ENCODE measurements at regions not wholly inside any gene's neighbourhood (a gene's known extent, or its start where the extent isn't known, plus 50 kb on each side); places are given as distances from the start of the nearest gene placed in this dataset.

- no peak for TF ChIP-seq RARB (CRISPR knock-in tag; IDR thresholded peaks at IDR 0.05)
- TF ChIP-seq NR3C1 (IDR thresholded peaks at IDR 0.05), result no peak
- Histone ChIP-seq H3K9me3 (no peaks in the 10 kb centered on the region), H3K4me3 (no peak overlapping the region), H3K4me1 (no peaks in the 10 kb centered on the region), H3K27ac (no peak overlapping the region), H3K4me2 (no peak overlapping the region)
- CTCF ChIA-PET, result no interaction called here
- no peak for DNase-seq (ENCODE audit: low read depth in 1 of 2, low spot score in 1 of 2)
- POLR2A ChIA-PET, result no interaction called here
- FAIRE-seq, result no peak
- no peak for ATAC-seq
- WGBS (ENCODE audit: missing lambda C conversion rate), result 21% methylated on average over 2 of the region's 2 CpGs
Measured at GRCh38 chr11:80650966-80651365, 1210.1 kb upstream of the TENM4 start.

- no peak for ATAC-seq
- ChIA-PET POLR2A (no interaction called here), CTCF (no interaction called here)
- Histone ChIP-seq H3K4me1 (no peaks in the 10 kb centered on the region), H3K9me3 (no peaks in the 10 kb centered on the region), H3K27ac (no peak overlapping the region), H3K4me3 (no peak overlapping the region), H3K4me2 (no peak overlapping the region)
- no peak for FAIRE-seq
- 4% methylated on average over 5 of the region's 5 CpGs for WGBS (ENCODE audit: missing lambda C conversion rate)
- no peak for DNase-seq (ENCODE audit: low read depth in 1 of 2, low spot score in 1 of 2)
- TF ChIP-seq JUNB (IDR thresholded peaks at IDR 0.05) (no peak), FOSL2 (IDR thresholded peaks at IDR 0.05) (no peak), FOSL2 (CRISPR knock-in tag; IDR thresholded peaks at IDR 0.05) (no peak), SMC3 (IDR thresholded peaks at IDR 0.05) (no peak), POLR2A (IDR thresholded peaks at IDR 0.05; ENCODE audit: low read length) (no peak), HES2 (IDR thresholded peaks at IDR 0.05) (no peak), BHLHE40 (IDR thresholded peaks at IDR 0.05; ENCODE audit: low read depth, low read length) (no peak), NPAS2 (CRISPR knock-in tag; IDR thresholded peaks at IDR 0.05; ENCODE audit: borderline replicate concordance) (no peak), TFCP2L1 (CRISPR knock-in tag; IDR thresholded peaks at IDR 0.05) (no peak)
- TF ChIP-seq, protein P1, sequence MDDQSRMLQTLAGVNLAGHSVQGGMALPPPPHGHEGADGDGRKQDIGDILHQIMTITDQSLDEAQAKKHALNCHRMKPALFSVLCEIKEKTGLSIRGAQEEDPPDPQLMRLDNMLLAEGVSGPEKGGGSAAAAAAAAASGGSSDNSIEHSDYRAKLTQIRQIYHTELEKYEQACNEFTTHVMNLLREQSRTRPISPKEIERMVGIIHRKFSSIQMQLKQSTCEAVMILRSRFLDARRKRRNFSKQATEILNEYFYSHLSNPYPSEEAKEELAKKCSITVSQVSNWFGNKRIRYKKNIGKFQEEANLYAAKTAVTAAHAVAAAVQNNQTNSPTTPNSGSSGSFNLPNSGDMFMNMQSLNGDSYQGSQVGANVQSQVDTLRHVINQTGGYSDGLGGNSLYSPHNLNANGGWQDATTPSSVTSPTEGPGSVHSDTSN (IDR thresholded peaks at IDR 0.05), result no peak
- TF ChIP-seq, protein P2, sequence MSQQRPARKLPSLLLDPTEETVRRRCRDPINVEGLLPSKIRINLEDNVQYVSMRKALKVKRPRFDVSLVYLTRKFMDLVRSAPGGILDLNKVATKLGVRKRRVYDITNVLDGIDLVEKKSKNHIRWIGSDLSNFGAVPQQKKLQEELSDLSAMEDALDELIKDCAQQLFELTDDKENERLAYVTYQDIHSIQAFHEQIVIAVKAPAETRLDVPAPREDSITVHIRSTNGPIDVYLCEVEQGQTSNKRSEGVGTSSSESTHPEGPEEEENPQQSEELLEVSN (IDR thresholded peaks at IDR 0.05; ENCODE audit: borderline replicate concordance, low read depth), result no peak
- TF ChIP-seq, protein P3, sequence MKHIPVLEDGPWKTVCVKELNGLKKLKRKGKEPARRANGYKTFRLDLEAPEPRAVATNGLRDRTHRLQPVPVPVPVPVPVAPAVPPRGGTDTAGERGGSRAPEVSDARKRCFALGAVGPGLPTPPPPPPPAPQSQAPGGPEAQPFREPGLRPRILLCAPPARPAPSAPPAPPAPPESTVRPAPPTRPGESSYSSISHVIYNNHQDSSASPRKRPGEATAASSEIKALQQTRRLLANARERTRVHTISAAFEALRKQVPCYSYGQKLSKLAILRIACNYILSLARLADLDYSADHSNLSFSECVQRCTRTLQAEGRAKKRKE (CRISPR knock-in tag; IDR thresholded peaks at IDR 0.05; ENCODE audit: low read depth), result no peak
Measured at GRCh38 chr11:80649186-80649585, 1208.4 kb upstream of the TENM4 start.

- H3K27ac ChIP-seq, result no peak overlapping the region
- FAIRE-seq (no peak), DNase-seq (ENCODE audit: low read depth in 1 of 2, low spot score in 1 of 2) (no peak), ATAC-seq (no peak)
- H3K4me2 ChIP-seq, result no peak overlapping the region
- TF ChIP-seq RCOR1 (IDR thresholded peaks at IDR 0.05; ENCODE audit: low read depth, low read length) (no peak), CHD4 (IDR thresholded peaks at IDR 0.05; ENCODE audit: borderline replicate concordance) (no peak), HOXB5 (CRISPR knock-in tag; IDR thresholded peaks at IDR 0.05) (no peak), JUN (IDR thresholded peaks at IDR 0.05) (no peak), ZC3H11A (IDR thresholded peaks at IDR 0.05) (no peak), CHD2 (IDR thresholded peaks at IDR 0.05; ENCODE audit: low read length, partially characterized antibody) (no peak), CEBPB (IDR thresholded peaks at IDR 0.05) (no peak), HEYL (CRISPR knock-in tag; IDR thresholded peaks at IDR 0.05) (no peak), BHLHE40 (IDR thresholded peaks at IDR 0.05; ENCODE audit: low read depth, low read length) (no peak), KDM1A (IDR thresholded peaks at IDR 0.05; ENCODE audit: low read depth) (no peak), EHF (CRISPR knock-in tag; IDR thresholded peaks at IDR 0.05) (no peak), POLR2AphosphoS2 (conservative IDR thresholded peaks at IDR 0.05; ENCODE audit: low read length) (no peak), ESRRA (IDR thresholded peaks at IDR 0.05; ENCODE audit: borderline replicate concordance, low read length) (no peak), ZSCAN20 (CRISPR knock-in tag; IDR thresholded peaks at IDR 0.05) (no peak), PHF8 (IDR thresholded peaks at IDR 0.05; ENCODE audit: borderline replicate concordance, low read depth) (no peak), EHMT2 (IDR thresholded peaks at IDR 0.05; ENCODE audit: low read depth) (no peak), MYC (IDR thresholded peaks at IDR 0.05; ENCODE audit: borderline replicate concordance, low read length) (no peak)
- TF ChIP-seq, protein P4, sequence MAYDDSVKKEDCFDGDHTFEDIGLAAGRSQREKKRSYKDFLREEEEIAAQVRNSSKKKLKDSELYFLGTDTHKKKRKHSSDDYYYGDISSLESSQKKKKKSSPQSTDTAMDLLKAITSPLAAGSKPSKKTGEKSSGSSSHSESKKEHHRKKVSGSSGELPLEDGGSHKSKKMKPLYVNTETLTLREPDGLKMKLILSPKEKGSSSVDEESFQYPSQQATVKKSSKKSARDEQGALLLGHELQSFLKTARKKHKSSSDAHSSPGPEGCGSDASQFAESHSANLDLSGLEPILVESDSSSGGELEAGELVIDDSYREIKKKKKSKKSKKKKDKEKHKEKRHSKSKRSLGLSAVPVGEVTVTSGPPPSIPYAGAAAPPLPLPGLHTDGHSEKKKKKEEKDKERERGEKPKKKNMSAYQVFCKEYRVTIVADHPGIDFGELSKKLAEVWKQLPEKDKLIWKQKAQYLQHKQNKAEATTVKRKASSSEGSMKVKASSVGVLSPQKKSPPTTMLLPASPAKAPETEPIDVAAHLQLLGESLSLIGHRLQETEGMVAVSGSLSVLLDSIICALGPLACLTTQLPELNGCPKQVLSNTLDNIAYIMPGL (CRISPR knock-in tag; IDR thresholded peaks at IDR 0.05; ENCODE audit: borderline replicate concordance), result no peak
- TF ChIP-seq, protein P1 (IDR thresholded peaks at IDR 0.05), result no peak
- CTCF ChIA-PET, result no interaction called here
- POLR2A ChIA-PET, result no interaction called here
- WGBS (ENCODE audit: missing lambda C conversion rate), result 11% methylated on average over 3 of the region's 3 CpGs
- no peaks in the 10 kb centered on the region for H3K4me1 ChIP-seq
- H3K9me3 ChIP-seq, result no peaks in the 10 kb centered on the region
- H3K4me3 ChIP-seq, result no peak overlapping the region
Measured at GRCh38 chr11:80638296-80638695, 1197.5 kb upstream of the TENM4 start.
